Fibroblast of lung (primary cell): ENCODE measurements at regions not wholly inside any gene's neighbourhood (a gene's known extent, or its start where the extent isn't known, plus 50 kb on each side); places are given as distances from the start of the nearest gene placed in this dataset.

Experiments
- DNase-seq, 2 donors: peaks; one replicate each; pipeline versions ENCODE4 v3.0.0 to v3.0.0-alpha.2; 2010; ENCODE audit warnings: low read depth in 2 of 2
- H2AFZ ChIP-seq: 2 replicates; pipeline ENCODE4 v1.5.1; 2012; ENCODE audit warnings: low read length, control low read depth, inconsistent platforms
- H3K27ac ChIP-seq: 2 replicates; pipeline ENCODE4 v1.5.1; 2011; ENCODE audit warnings: low read length, control low read depth; ENCODE audit not compliant: insufficient read depth
- H3K27me3 ChIP-seq: 2 replicates; pipeline ENCODE4 v1.5.1; 2011; ENCODE audit warnings: mild to moderate bottlenecking, low read length; ENCODE audit not compliant: control insufficient read depth, insufficient read depth
- H3K36me3 ChIP-seq: 2 replicates; pipeline ENCODE4 v1.5.1; 2011; ENCODE audit warnings: low read length; ENCODE audit not compliant: control insufficient read depth, insufficient read depth
- H3K4me1 ChIP-seq: 2 replicates; pipeline ENCODE4 v1.5.1; 2011; ENCODE audit warnings: low read length; ENCODE audit not compliant: control insufficient read depth, insufficient read depth; ENCODE audit errors: extremely low read depth
- H3K4me2 ChIP-seq: 2 replicates; pipeline ENCODE4 v1.5.1; 2011; ENCODE audit warnings: low read length, control low read depth; ENCODE audit not compliant: insufficient read depth; ENCODE audit errors: extremely low read depth
- H3K4me3 ChIP-seq, 4 experiments: fragments of 200-600 bp in 1 of 4; sonication (generic) in 1 of 4; replicated peaks in 1 of 4; 2 replicates each; pipeline ENCODE4 v1.5.1; 2011 to 2016; ENCODE audit warnings: low read length in 4 of 4, low read depth in 3 of 4, mild to moderate bottlenecking in 3 of 4, control low read depth in 2 of 4, inconsistent platforms in 1 of 4, mixed read lengths in 1 of 4; ENCODE audit not compliant: insufficient read depth in 1 of 4; ENCODE audit errors: control extremely low read depth in 1 of 4
- H3K79me2 ChIP-seq: 2 replicates; pipeline ENCODE4 v1.5.1; 2012; ENCODE audit warnings: mild to moderate bottlenecking, low read length, inconsistent platforms; ENCODE audit not compliant: control insufficient read depth, insufficient read depth
- H3K9ac ChIP-seq: 2 replicates; pipeline ENCODE4 v1.5.1; 2011; ENCODE audit warnings: mild to moderate bottlenecking, low read length, control low read depth; ENCODE audit not compliant: insufficient read depth
- H3K9me3 ChIP-seq: 2 replicates; pipeline ENCODE4 v1.5.1; 2012; ENCODE audit warnings: low read depth, low read length; ENCODE audit not compliant: control insufficient read depth, insufficient read depth
- H4K20me1 ChIP-seq: 2 replicates; pipeline ENCODE4 v1.5.1; 2011; ENCODE audit warnings: low read length; ENCODE audit not compliant: control insufficient read depth, insufficient read depth; ENCODE audit errors: extremely low read depth
- CTCF ChIP-seq, 2 donors: IDR thresholded peaks in 1 of 2; conservative IDR thresholded peaks in 1 of 2; 1 replicate in 1 of 2; 2 replicates in 1 of 2; pipeline ENCODE4 v1.5.1; 2011 to 2012; ENCODE audit warnings: low read length in 2 of 2, control low read depth in 1 of 2, inconsistent platforms in 1 of 2, low read depth in 1 of 2, mild to moderate bottlenecking in 1 of 2
- EZH2 ChIP-seq: IDR thresholded peaks from 2 replicates; pipeline ENCODE4 v1.5.1; 2012; ENCODE audit warnings: low read length, control low read depth, mild to moderate bottlenecking; ENCODE audit errors: missing control alignments

- peak overlapping the region; percentile 17 for H3K27ac ChIP-seq
- DNase-seq: peak; percentile 84
Measured at GRCh38 chr17:13727441-13728171, 125.9 kb upstream of the HS3ST3A1 start.

GRCh38 chr17:13728781-13729180 is 127.1 kb upstream of the HS3ST3A1 start:
- peak in 1 of 2 donors; percentile 66 for DNase-seq
- H2AFZ ChIP-seq: no peak overlapping the region
- peaks cover 6% of the 10 kb centered on the region for H3K4me1 ChIP-seq
- H3K27ac ChIP-seq: no peak overlapping the region
- no peaks in the 10 kb centered on the region for H3K27me3 ChIP-seq
- H3K9me3 ChIP-seq: no peaks in the 10 kb centered on the region
- no peak overlapping the region for H3K4me2 ChIP-seq
- no peaks in the 10 kb centered on the region for H3K36me3 ChIP-seq
- no peaks in the 10 kb centered on the region for H3K79me2 ChIP-seq
- TF ChIP-seq EZH2 (no peak), CTCF (conservative IDR thresholded peaks at IDR 0.05 in 1 of 2, IDR thresholded peaks at IDR 0.05 in 1 of 2; ENCODE audit: low read depth in 1 of 2, low read length in 2 of 2) (no peak)
- no peak overlapping the region for H3K9ac ChIP-seq
- no peaks in the 10 kb centered on the region for H4K20me1 ChIP-seq
- no peak overlapping the region for H3K4me3 ChIP-seq

More at GRCh38 chr17:13727441-13728171, 125.9 kb upstream of the HS3ST3A1 start:
- no peak overlapping the region for H3K4me2 ChIP-seq
- H3K4me1 ChIP-seq: peaks cover 6% of the 10 kb centered on the region
- TF ChIP-seq CTCF (conservative IDR thresholded peaks at IDR 0.05 in 1 of 2, IDR thresholded peaks at IDR 0.05 in 1 of 2; ENCODE audit: low read depth in 1 of 2, low read length in 2 of 2): no peak
- TF ChIP-seq EZH2: no peak
- no peak overlapping the region for H3K9ac ChIP-seq
- H3K4me3 ChIP-seq: no peak overlapping the region
- no peaks in the 10 kb centered on the region for H3K9me3 ChIP-seq
- H3K79me2 ChIP-seq: no peaks in the 10 kb centered on the region
- no peaks in the 10 kb centered on the region for H3K27me3 ChIP-seq
- no peaks in the 10 kb centered on the region for H4K20me1 ChIP-seq
- H3K36me3 ChIP-seq: no peaks in the 10 kb centered on the region
- no peak overlapping the region for H2AFZ ChIP-seq

DNA sequence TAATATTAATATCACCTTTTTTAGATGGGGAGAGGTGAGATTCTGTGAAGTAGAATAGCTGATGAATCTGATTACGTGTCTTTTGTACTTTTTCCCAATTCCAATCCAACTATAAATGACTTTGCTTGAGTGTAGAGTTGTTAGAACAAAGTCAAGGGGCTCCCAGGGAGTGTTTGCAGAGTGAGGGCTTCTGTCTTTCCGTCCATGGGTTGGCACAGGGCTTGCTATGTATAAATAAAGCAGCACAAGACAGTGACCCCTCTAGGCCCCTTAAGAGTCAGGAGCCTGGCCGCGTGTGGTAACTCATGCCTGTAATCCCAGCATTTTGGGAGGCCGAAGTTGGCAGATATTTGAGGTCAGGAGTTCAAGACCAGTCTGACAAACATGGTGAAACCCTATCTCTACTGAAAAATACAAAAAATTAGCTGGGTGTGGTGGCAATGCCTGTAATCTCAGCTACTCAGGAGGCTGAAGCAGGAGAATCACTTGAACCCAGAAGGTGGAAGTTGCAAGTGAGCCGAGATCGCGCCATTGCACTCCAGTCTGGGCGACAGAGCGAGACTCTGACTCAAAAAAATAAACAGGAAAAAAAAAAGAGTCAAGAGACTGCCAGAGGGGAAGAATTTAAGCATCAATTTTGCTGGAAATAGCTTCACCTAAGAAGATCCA is 127.9 kb upstream of the HS3ST3A1 start:
- H4K20me1 ChIP-seq: no peaks in the 10 kb centered on the region
- no peak overlapping the region for H3K4me3 ChIP-seq
- H3K4me1 ChIP-seq: peaks cover 6% of the 10 kb centered on the region
- no peaks in the 10 kb centered on the region for H3K9me3 ChIP-seq
- DNase-seq: peak in 1 of 2 donors; percentile 18
- H3K36me3 ChIP-seq: no peaks in the 10 kb centered on the region
- H3K79me2 ChIP-seq: no peaks in the 10 kb centered on the region
- no peak overlapping the region for H3K9ac ChIP-seq
- TF ChIP-seq CTCF (conservative IDR thresholded peaks at IDR 0.05 in 1 of 2, IDR thresholded peaks at IDR 0.05 in 1 of 2; ENCODE audit: low read depth in 1 of 2, low read length in 2 of 2) (no peak), EZH2 (no peak)
- H3K27me3 ChIP-seq: no peaks in the 10 kb centered on the region
- no peak overlapping the region for H2AFZ ChIP-seq
- no peak overlapping the region for H3K4me2 ChIP-seq
- no peak overlapping the region for H3K27ac ChIP-seq
